ENCODE measurements at regions not wholly inside any gene's neighbourhood (a gene's known extent, or its start where the extent isn't known, plus 50 kb on each side); places are given as distances from the start of the nearest gene placed in this dataset.

DNA sequence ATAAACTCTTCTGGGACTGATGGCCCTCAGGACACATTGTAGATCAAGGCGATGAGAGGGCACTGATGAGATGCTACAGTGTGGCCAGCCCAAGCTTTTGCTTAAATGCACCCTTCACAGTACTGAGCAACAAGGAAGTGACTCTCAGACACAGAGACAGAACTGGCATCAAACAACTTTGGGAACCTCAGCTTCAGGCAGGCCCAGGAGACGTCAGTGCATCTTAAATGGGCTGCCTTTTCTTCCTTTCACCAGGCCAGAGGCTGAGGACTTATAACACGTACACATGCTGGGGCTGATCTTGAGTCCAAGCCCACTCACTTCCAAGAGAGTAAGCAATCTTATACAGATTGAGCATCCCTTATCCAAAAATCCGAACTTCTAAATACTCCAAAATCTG, 386.1 kb upstream of the C16orf82 start:
- Mint-ChIP-seq H3K4me1 (no peaks in the 10 kb centered on the region), H3K27ac (no peak overlapping the region), H3K9me3 (no peaks in the 10 kb centered on the region), H3K4me3 (no peak overlapping the region), H3K27me3 (no peaks in the 10 kb centered on the region), H3K36me3 (no peaks in the 10 kb centered on the region)

- no peaks in the 10 kb centered on the region for H3K4me1 Mint-ChIP-seq
- H3K27me3 Mint-ChIP-seq: peaks cover 12% of the 10 kb centered on the region
- peaks cover 2 to 6% (median 4%) of the 10 kb centered on the region in 3 donors for H3K9me3 Mint-ChIP-seq
- no peak overlapping the region for H3K4me3 Mint-ChIP-seq
- no peak overlapping the region for H3K27ac Mint-ChIP-seq
- no peaks in the 10 kb centered on the region for H3K36me3 Mint-ChIP-seq
Measured at GRCh38 chr16:26688105-26688504, 378.6 kb upstream of the C16orf82 start.

- Mint-ChIP-seq H3K9me3 (peaks cover 2 to 6% (median 5%) of the 10 kb centered on the region in 3 donors), H3K4me1 (no peaks in the 10 kb centered on the region), H3K27me3 (peaks cover 14% of the 10 kb centered on the region)
Measured at GRCh38 chr16:26688699-26689098, 378.0 kb upstream of the C16orf82 start.

DNA sequence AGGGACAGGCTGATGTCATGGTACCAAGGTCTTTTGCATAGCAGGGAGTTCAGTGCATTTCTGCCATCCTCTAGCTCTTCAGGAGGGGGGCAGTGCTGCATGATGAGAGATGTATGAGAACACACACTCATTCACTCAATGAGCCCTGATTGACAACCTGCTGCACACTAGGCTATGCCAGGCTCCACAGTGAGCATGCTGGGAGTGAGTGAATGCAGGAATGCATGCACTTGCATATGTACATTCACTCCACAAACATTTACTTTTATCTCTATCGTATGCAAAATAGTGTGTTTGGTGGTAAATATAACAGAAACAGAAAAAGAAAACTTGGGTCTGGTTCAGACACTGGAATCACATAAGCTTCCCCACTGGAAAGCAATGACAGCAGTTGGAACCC, 374.1 kb upstream of the C16orf82 start:
- H3K27ac Mint-ChIP-seq: no peak overlapping the region
- H3K9me3 Mint-ChIP-seq: peaks cover 2 to 12% (median 5%) of the 10 kb centered on the region in 3 donors
- no peak overlapping the region for H3K4me3 Mint-ChIP-seq
- H3K27me3 Mint-ChIP-seq: peaks cover 16% of the 10 kb centered on the region
- no peaks in the 10 kb centered on the region for H3K36me3 Mint-ChIP-seq
- no peaks in the 10 kb centered on the region for H3K4me1 Mint-ChIP-seq

More at GRCh38 chr16:26688699-26689098, 378.0 kb upstream of the C16orf82 start:
- H3K4me3 Mint-ChIP-seq: no peak overlapping the region
- H3K27ac Mint-ChIP-seq: no peak overlapping the region
- no peaks in the 10 kb centered on the region for H3K36me3 Mint-ChIP-seq

GRCh38 chr16:26697807-26698206, 368.9 kb upstream of the C16orf82 start:
- Mint-ChIP-seq H3K27ac (no peak overlapping the region), H3K36me3 (no peaks in the 10 kb centered on the region), H3K4me1 (peaks cover 0 to 4% (median 0%) of the 10 kb centered on the region in 3 donors), H3K27me3 (peaks cover 9% of the 10 kb centered on the region), H3K4me3 (no peak overlapping the region), H3K9me3 (peaks cover 2 to 19% (median 6%) of the 10 kb centered on the region in 3 donors)

GRCh38 chr16:26700250-26700649, 366.5 kb upstream of the C16orf82 start:
- Mint-ChIP-seq H3K27me3 (peaks cover 7% of the 10 kb centered on the region), H3K4me1 (peaks cover 0 to 4% (median 0%) of the 10 kb centered on the region in 3 donors), H3K9me3 (peaks cover 4 to 17% (median 7%) of the 10 kb centered on the region in 3 donors), H3K27ac (no peak overlapping the region), H3K4me3 (no peak overlapping the region), H3K36me3 (no peaks in the 10 kb centered on the region)

DNA sequence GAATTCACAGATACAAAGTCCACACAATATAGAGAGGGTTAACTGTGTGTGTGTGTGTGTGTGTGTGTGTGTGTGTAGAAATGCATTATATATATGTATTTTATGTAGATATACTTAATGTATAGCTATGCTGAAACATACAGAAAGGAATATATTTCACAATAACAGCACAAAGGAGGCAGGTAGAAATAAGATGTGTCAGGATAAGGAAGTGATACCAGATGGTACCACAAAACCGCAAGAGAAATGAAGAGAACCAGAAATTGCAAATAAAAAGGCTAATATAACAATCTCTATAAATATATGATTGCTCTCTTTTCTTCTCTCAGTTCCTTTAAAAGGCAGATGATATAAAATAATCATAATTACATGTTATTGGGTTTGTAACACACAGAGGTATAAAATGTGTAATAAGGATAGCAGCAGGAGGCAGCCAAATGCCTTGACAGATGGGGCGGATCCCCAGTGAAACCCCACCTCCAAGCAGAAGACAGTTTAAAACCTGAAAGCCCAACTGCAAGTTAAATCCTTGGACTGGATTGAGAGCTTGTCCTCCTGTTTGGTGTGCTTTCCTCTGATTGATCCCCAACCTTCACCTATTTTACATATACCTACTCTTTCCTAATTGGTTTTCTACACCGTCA, 365.4 kb upstream of the C16orf82 start:
- H3K4me3 Mint-ChIP-seq: no peak overlapping the region
- H3K9me3 Mint-ChIP-seq: peaks cover 4 to 18% (median 9%) of the 10 kb centered on the region in 3 donors
- H3K36me3 Mint-ChIP-seq: no peaks in the 10 kb centered on the region
- H3K27ac Mint-ChIP-seq: peak overlapping the region in 1 of 3 donors; percentile 50
- peaks cover 7% of the 10 kb centered on the region for H3K27me3 Mint-ChIP-seq
- H3K4me1 Mint-ChIP-seq: peaks cover 0 to 4% (median 0%) of the 10 kb centered on the region in 3 donors

GRCh38 chr16:26705346-26705745, 361.4 kb upstream of the C16orf82 start:
- Mint-ChIP-seq H3K9me3 (peaks cover 1 to 14% (median 13%) of the 10 kb centered on the region in 3 donors), H3K4me3 (no peak overlapping the region), H3K36me3 (no peaks in the 10 kb centered on the region), H3K27ac (no peak overlapping the region), H3K27me3 (peaks cover 10% of the 10 kb centered on the region), H3K4me1 (peaks cover 0 to 4% (median 2%) of the 10 kb centered on the region in 3 donors)

- no peaks in the 10 kb centered on the region for H3K36me3 Mint-ChIP-seq
- H3K4me1 Mint-ChIP-seq: peaks cover 0 to 2% (median 0%) of the 10 kb centered on the region in 3 donors
- H3K27ac Mint-ChIP-seq: no peak overlapping the region
- no peak overlapping the region for H3K4me3 Mint-ChIP-seq
- peaks cover 7% of the 10 kb centered on the region for H3K27me3 Mint-ChIP-seq
- peaks cover 1 to 18% (median 13%) of the 10 kb centered on the region in 3 donors for H3K9me3 Mint-ChIP-seq
Measured at GRCh38 chr16:26708428-26708827, 358.3 kb upstream of the C16orf82 start.

DNA sequence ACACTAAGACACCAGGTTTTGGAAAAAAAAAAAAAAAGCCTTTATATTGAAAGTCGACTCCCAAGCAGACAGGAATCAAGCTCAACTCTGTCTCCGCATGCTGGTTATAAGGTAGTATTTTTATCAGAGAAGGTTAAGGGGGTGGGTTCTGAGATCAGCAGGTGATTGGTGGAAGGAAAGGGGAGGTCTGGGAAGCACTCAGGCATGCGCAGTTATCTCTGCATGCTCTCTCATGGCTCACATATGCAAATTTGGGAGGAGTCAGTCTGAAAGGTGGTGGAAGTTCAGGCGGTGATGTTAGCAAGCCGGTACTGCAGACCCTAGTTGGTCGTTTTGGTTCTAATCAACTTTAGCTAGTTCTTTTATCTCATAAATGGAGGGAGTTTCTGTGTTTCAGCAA, 357.6 kb upstream of the C16orf82 start:
- no peaks in the 10 kb centered on the region for H3K36me3 Mint-ChIP-seq
- H3K4me3 Mint-ChIP-seq: no peak overlapping the region
- H3K27me3 Mint-ChIP-seq: peaks cover 6% of the 10 kb centered on the region
- H3K4me1 Mint-ChIP-seq: peaks cover 0 to 2% (median 0%) of the 10 kb centered on the region in 3 donors
- no peak overlapping the region for H3K27ac Mint-ChIP-seq
- peaks cover 1 to 18% (median 9%) of the 10 kb centered on the region in 3 donors for H3K9me3 Mint-ChIP-seq

GRCh38 chr16:26709754-26710153, 357.0 kb upstream of the C16orf82 start:
- Mint-ChIP-seq H3K4me1 (peaks cover 0 to 2% (median 0%) of the 10 kb centered on the region in 3 donors), H3K27ac (no peak overlapping the region), H3K4me3 (no peak overlapping the region), H3K36me3 (no peaks in the 10 kb centered on the region), H3K9me3 (peaks cover 1 to 13% (median 9%) of the 10 kb centered on the region in 3 donors), H3K27me3 (peaks cover 4% of the 10 kb centered on the region)

GRCh38 chr16:26710450-26710849, 356.3 kb upstream of the C16orf82 start:
- Mint-ChIP-seq H3K4me3 (no peak overlapping the region), H3K4me1 (peaks cover 0 to 2% (median 0%) of the 10 kb centered on the region in 3 donors), H3K27ac (no peak overlapping the region), H3K9me3 (peaks cover 0 to 11% (median 9%) of the 10 kb centered on the region in 3 donors), H3K36me3 (no peaks in the 10 kb centered on the region), H3K27me3 (peaks cover 3% of the 10 kb centered on the region)

DNA sequence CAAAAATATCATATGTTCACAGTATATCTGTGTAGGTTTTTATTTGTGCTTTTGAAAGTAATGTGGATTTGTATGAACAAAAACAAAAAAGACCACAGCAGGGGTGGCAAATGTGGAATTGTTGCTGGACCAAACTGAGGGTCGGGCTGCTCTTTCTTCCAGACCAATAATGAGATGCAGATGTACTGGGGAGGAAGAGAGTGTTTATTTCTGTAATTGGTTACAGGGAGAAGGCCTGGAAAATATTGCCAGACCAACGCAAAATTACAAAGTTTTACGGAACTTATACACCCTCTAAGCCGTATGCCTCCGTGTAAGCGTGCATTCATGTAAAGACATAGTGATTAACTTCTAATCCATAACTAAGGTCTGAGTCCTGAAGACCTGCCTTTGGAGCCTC, 353.9 kb upstream of the C16orf82 start:
- Mint-ChIP-seq H3K36me3 (no peaks in the 10 kb centered on the region), H3K9me3 (peaks cover 0 to 8% (median 5%) of the 10 kb centered on the region in 3 donors), H3K4me1 (peaks cover 0 to 2% (median 0%) of the 10 kb centered on the region in 3 donors), H3K27me3 (peaks cover 3% of the 10 kb centered on the region), H3K4me3 (no peak overlapping the region), H3K27ac (no peak overlapping the region)

- Mint-ChIP-seq H3K36me3 (no peaks in the 10 kb centered on the region), H3K4me3 (no peak overlapping the region), H3K27ac (no peak overlapping the region), H3K4me1 (no peaks in the 10 kb centered on the region), H3K9me3 (peaks cover 0 to 8% (median 3%) of the 10 kb centered on the region in 3 donors), H3K27me3 (peaks cover 2% of the 10 kb centered on the region)
Measured at GRCh38 chr16:26715969-26716368, 350.8 kb upstream of the C16orf82 start.

- Mint-ChIP-seq H3K9me3 (peaks cover 0 to 3% (median 2%) of the 10 kb centered on the region in 3 donors), H3K4me1 (no peaks in the 10 kb centered on the region), H3K36me3 (no peaks in the 10 kb centered on the region), H3K27me3 (peaks cover 2% of the 10 kb centered on the region), H3K4me3 (no peak overlapping the region), H3K27ac (no peak overlapping the region)
Measured at GRCh38 chr16:26717826-26718225, 348.9 kb upstream of the C16orf82 start.

- no peaks in the 10 kb centered on the region for H3K4me1 Mint-ChIP-seq
- H3K36me3 Mint-ChIP-seq: peaks cover 2% of the 10 kb centered on the region
- peaks cover 0 to 3% (median 2%) of the 10 kb centered on the region in 3 donors for H3K9me3 Mint-ChIP-seq
- peaks cover 9% of the 10 kb centered on the region for H3K27me3 Mint-ChIP-seq
- H3K27ac Mint-ChIP-seq: no peak overlapping the region
- no peak overlapping the region for H3K4me3 Mint-ChIP-seq
Measured at GRCh38 chr16:26721290-26721689, 345.4 kb upstream of the C16orf82 start.
